Mammary epithelial cell (primary cell): ENCODE measurements at regions not wholly inside any gene's neighbourhood (a gene's known extent, or its start where the extent isn't known, plus 50 kb on each side); places are given as distances from the start of the nearest gene placed in this dataset.

Experiments
- EZH2 ChIP-seq: IDR thresholded peaks from 2 replicates; pipeline ENCODE4 v1.6.1; 2012; ENCODE audit warnings: low read length, inconsistent platforms, borderline replicate concordance
- TF ChIP-seq, protein P1 (sequence below), 2 donors: IDR thresholded peaks in 1 of 2; conservative IDR thresholded peaks in 1 of 2; 2 replicates each; pipeline ENCODE4 v1.5.1; 2011 to 2012; ENCODE audit warnings: inconsistent platforms in 2 of 2, low read length in 2 of 2, mild to moderate bottlenecking in 2 of 2, control low read depth in 1 of 2, low read depth in 1 of 2; ENCODE audit not compliant: insufficient read depth in 1 of 2; ENCODE audit errors: extremely low read depth in 1 of 2

DNA sequence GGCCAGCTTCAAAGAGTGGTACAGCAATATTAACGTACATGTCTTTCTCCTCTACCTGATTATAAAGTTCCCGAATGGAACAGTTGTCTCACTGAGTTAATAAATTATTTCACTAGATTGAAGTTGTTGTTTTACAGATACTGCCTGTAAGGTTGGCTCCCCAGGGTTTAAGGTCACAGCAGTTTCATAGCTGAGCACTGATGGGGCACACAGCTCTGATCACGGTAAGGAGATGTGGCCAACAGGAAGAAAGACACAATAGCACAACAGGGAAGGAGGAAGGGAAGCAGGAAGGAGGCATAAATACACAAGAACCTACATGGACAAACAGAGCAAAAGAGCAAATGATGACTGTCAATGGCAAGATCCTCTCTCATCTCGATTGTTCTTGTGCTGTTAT, 215.6 kb downstream of the WNT5A start:
- TF ChIP-seq, protein P1, sequence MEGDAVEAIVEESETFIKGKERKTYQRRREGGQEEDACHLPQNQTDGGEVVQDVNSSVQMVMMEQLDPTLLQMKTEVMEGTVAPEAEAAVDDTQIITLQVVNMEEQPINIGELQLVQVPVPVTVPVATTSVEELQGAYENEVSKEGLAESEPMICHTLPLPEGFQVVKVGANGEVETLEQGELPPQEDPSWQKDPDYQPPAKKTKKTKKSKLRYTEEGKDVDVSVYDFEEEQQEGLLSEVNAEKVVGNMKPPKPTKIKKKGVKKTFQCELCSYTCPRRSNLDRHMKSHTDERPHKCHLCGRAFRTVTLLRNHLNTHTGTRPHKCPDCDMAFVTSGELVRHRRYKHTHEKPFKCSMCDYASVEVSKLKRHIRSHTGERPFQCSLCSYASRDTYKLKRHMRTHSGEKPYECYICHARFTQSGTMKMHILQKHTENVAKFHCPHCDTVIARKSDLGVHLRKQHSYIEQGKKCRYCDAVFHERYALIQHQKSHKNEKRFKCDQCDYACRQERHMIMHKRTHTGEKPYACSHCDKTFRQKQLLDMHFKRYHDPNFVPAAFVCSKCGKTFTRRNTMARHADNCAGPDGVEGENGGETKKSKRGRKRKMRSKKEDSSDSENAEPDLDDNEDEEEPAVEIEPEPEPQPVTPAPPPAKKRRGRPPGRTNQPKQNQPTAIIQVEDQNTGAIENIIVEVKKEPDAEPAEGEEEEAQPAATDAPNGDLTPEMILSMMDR (conservative IDR thresholded peaks at IDR 0.05 in 1 of 2, IDR thresholded peaks at IDR 0.05 in 1 of 2; ENCODE audit: extremely low read depth in 1 of 2, insufficient read depth in 1 of 2, low read depth in 1 of 2, low read length in 2 of 2), result no peak
- no peak for TF ChIP-seq EZH2
